Fibroblast of pulmonary artery (primary cell): ENCODE measurements at regions not wholly inside any gene's neighbourhood (a gene's known extent, or its start where the extent isn't known, plus 50 kb on each side); places are given as distances from the start of the nearest gene placed in this dataset.

Experiments used
- DNase-seq: peaks from one replicate; pipeline ENCODE4 v3.0.0-alpha.2; 2010; ENCODE audit warnings: low read depth
- H3K4me3 ChIP-seq: replicated peaks from 2 replicates; pipeline ENCODE4 v1.5.1; 2011; ENCODE audit warnings: low read depth, mild to moderate bottlenecking, control low read depth, low read length, moderate library complexity
- CTCF ChIP-seq: IDR thresholded peaks from 2 replicates; pipeline ENCODE4 v1.5.1; 2011; ENCODE audit warnings: mild to moderate bottlenecking, control low read depth, low read length, inconsistent platforms; ENCODE audit errors: missing control alignments

- no peak for DNase-seq
- no peak for TF ChIP-seq CTCF
- no peak overlapping the region for H3K4me3 ChIP-seq
Observed at GRCh38 chr4:18278244-18278643, 256.7 kb upstream of the LCORL start.

GRCh38 chr4:18262832-18263231, 241.3 kb upstream of the LCORL start:
- TF ChIP-seq CTCF, result no peak
- no peak for DNase-seq
- H3K4me3 ChIP-seq, result no peak overlapping the region

GRCh38 chr4:18252052-18252451, 230.5 kb upstream of the LCORL start:
- TF ChIP-seq CTCF, result no peak
- H3K4me3 ChIP-seq, result no peak overlapping the region
- no peak for DNase-seq

- no peak for TF ChIP-seq CTCF
- DNase-seq, result no peak
- no peak overlapping the region for H3K4me3 ChIP-seq
Observed at GRCh38 chr4:18250564-18250963, 229.0 kb upstream of the LCORL start.

- no peak for TF ChIP-seq CTCF
- DNase-seq, result no peak
- H3K4me3 ChIP-seq, result no peak overlapping the region
Observed at GRCh38 chr4:18248611-18249010, 227.1 kb upstream of the LCORL start.

- no peak for DNase-seq
- TF ChIP-seq CTCF, result no peak
- H3K4me3 ChIP-seq, result no peak overlapping the region
Observed at GRCh38 chr4:18247189-18247588, 225.6 kb upstream of the LCORL start.

GRCh38 chr4:18242919-18243693, 221.6 kb upstream of the LCORL start:
- H3K4me3 ChIP-seq, result no peak overlapping the region
- TF ChIP-seq CTCF, result no peak
- no peak for DNase-seq
